ENCODE measurements at regions not wholly inside any gene's neighbourhood (a gene's known extent, or its start where the extent isn't known, plus 50 kb on each side); places are given as distances from the start of the nearest gene placed in this dataset.

DNA sequence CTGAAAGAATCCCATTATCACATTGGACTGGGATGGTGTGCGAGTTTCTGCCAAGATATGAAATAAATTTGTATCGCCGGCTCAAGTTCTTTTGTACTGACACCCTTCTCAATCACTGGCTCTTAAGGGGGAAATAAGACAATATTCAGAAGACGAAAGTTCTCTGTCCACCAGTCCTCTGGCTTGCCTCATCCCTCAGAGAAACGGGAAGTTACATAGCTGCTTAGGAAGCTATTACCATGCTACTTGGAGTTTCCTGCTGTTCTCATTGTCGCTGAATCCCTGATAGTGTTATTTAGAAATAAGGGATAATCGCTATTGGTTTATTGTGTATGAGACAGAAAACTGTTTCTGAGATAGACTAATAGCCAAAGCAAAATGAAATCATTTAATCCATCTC is 205.0 kb upstream of the ZNF521 start:
- TF ChIP-seq CTCF (IDR thresholded peaks at IDR 0.05; ENCODE audit: low read depth, low read length) (no peak), EZH2phosphoT487 (IDR thresholded peaks at IDR 0.05; ENCODE audit: low read depth) (no peak)

Data from OCI-LY3 (cell line).